ENCODE measurements at regions not wholly inside any gene's neighbourhood (a gene's known extent, or its start where the extent isn't known, plus 50 kb on each side); places are given as distances from the start of the nearest gene placed in this dataset.

DNA sequence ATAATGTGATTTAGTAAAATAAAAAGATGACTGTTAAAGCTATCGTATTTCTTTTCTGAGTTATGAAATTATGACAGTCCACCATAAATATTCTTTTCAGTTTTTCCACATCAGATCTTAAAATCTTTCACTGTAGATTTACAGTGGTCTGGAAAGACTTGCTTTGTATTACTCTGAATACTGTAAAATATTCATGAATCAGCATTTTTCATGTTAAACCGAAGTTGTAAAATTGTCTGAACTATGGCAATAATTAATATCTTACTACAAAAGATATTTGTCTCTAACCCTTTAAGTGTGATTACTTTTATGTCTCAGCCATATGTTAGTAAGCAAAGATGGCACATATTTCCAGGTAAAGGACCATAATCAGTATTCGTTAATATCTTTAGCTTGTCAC is 1397.2 kb upstream of the PCDH9 start:
- H3K4me3 ChIP-seq (ENCODE audit: low read length) = no peak overlapping the region
- TF ChIP-seq, protein P1, sequence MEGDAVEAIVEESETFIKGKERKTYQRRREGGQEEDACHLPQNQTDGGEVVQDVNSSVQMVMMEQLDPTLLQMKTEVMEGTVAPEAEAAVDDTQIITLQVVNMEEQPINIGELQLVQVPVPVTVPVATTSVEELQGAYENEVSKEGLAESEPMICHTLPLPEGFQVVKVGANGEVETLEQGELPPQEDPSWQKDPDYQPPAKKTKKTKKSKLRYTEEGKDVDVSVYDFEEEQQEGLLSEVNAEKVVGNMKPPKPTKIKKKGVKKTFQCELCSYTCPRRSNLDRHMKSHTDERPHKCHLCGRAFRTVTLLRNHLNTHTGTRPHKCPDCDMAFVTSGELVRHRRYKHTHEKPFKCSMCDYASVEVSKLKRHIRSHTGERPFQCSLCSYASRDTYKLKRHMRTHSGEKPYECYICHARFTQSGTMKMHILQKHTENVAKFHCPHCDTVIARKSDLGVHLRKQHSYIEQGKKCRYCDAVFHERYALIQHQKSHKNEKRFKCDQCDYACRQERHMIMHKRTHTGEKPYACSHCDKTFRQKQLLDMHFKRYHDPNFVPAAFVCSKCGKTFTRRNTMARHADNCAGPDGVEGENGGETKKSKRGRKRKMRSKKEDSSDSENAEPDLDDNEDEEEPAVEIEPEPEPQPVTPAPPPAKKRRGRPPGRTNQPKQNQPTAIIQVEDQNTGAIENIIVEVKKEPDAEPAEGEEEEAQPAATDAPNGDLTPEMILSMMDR (IDR thresholded peaks at IDR 0.05; ENCODE audit: insufficient read depth, low read depth, low read length, missing control alignments) = no peak
- DNase-seq (ENCODE audit: low read depth) = no peak

DNA sequence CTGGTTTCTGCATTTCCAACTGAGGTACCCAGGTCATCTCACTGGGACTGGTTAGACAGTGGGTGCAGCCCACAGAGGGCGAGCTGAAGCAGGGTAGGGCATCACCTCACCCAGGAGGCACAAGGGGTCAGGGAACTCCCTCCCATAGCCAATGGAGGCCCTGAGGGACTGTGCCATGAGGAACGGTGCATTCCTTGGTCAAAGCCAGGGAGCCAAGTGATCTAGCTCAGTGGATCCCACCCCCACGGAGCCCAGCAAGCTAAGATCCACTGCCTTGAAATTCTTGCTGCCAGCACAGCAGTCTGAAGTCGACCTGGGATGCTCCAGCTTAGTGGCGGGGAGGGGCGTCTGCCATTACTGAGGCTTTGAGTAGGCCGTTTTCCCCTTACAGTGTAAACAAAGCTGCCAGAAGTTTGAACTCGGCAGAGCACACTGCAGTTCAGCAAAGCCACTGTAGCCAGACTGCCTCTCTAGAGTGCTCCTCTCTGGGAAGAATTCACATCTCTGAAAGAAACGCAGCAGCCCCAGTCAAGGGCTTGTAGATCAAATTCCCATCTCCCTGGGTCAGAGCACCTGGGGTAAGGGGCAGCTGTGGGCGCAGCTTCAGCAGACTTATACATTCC is 1386.6 kb upstream of the PCDH9 start:
- no peak for DNase-seq (ENCODE audit: low read depth)
- TF ChIP-seq, protein P1 (IDR thresholded peaks at IDR 0.05; ENCODE audit: insufficient read depth, low read depth, low read length, missing control alignments) = no peak
- H3K4me3 ChIP-seq (ENCODE audit: low read length) = no peak overlapping the region

DNA sequence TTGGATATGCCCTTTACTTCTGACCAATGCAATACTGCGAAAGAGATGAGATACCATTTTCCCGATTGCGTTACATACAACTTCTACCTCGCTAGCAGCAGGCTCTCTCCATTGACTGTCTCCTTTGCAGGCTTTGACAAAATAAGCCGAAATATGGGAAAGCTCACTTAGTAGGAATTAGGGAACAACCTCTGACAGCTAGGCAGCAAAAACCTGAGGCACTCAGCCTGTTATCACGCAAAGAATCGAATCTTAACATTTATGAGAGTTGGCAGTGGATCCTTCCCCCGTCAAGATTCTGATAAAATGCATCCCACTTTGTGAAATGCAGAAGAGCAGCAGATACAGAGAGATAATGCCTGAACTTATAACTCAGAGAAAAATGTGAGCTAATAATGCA is 1379.5 kb upstream of the PCDH9 start:
- TF ChIP-seq, protein P1 (IDR thresholded peaks at IDR 0.05; ENCODE audit: insufficient read depth, low read depth, low read length, missing control alignments) = no peak
- H3K4me3 ChIP-seq (ENCODE audit: low read length) = no peak overlapping the region
- DNase-seq (ENCODE audit: low read depth) = no peak

DNA sequence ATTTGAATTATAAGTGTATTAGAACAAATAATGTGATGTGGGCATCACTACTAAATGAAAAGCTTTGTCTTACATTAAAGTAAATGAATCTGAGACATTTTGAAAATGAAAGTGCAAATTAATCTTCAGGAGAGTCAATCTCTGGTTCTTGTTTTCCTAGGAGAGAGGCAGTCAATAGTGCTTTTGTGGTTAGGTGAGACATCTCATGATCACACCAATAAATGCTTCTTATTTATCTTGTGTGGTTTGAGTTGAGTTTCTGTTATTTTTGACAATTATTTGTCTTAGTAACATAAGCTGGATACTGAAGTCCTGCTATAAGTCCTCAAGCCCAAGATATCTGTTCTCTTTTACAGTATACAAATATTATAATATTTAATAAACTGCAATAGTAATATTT is 1378.0 kb upstream of the PCDH9 start:
- DNase-seq (ENCODE audit: low read depth) = no peak
- H3K4me3 ChIP-seq (ENCODE audit: low read length) = no peak overlapping the region
- TF ChIP-seq, protein P1 (IDR thresholded peaks at IDR 0.05; ENCODE audit: insufficient read depth, low read depth, low read length, missing control alignments) = no peak

DNA sequence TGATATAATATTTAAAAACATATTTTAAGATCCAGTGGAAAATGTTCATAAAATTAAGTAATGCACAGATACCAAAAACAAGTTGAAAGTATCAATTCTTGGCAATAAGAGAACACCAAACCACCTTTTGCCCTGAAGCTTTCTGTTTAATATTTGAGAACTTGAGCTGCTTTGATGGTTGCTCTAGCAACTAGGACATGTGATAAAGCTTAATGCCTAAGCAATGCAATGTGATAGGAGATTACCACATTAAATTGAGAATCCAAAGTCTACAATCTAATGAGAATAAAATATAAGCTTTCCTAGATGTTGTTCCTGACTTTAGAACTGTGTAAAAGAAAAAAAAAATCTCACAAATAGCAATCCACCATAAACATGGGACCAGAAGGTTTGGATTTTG is 1367.5 kb upstream of the PCDH9 start:
- TF ChIP-seq, protein P1 (IDR thresholded peaks at IDR 0.05; ENCODE audit: insufficient read depth, low read depth, low read length, missing control alignments) = no peak
- H3K4me3 ChIP-seq (ENCODE audit: low read length) = no peak overlapping the region
- no peak for DNase-seq (ENCODE audit: low read depth)

DNA sequence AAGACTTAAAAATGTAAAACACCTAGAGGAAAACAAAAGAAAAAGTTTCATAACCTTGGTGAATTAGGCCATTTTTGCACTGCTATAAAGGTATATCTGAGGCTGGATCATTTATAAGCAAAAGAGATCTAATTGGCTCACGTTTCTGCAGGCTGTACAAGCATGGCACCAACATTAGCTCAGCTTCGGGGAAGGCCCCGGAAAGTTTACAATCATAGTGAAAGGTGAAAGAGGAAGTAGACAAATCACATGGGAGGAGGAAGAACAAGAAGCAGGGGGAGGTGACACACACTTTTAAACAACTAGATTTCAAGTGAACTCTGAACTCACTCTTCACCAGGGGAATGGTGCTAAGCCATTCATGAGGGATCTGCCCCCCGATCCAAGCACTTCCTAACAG is 1358.5 kb upstream of the PCDH9 start:
- no peak overlapping the region for H3K4me3 ChIP-seq (ENCODE audit: low read length)
- DNase-seq (ENCODE audit: low read depth) = no peak
- TF ChIP-seq, protein P1 (IDR thresholded peaks at IDR 0.05; ENCODE audit: insufficient read depth, low read depth, low read length, missing control alignments) = no peak

DNA sequence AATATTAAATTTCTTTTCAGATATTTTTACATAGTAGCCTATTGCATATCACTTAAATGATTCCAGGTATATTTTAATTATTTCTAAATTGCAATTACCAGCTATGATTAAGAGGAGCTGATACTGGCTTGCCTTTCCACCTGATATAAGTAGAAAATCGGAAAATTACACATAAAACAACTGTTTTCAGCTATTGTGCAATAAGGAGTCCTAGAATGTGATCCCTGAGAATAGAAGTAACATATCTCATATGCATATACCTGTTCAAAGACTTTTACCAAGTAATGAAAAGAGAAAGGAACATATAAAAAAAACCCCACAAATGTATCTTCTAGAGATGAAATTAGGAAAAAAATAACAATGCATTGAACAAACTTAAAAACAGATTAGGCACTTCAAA is 1354.6 kb upstream of the PCDH9 start:
- no peak for DNase-seq (ENCODE audit: low read depth)
- no peak overlapping the region for H3K4me3 ChIP-seq (ENCODE audit: low read length)
- TF ChIP-seq, protein P1 (IDR thresholded peaks at IDR 0.05; ENCODE audit: insufficient read depth, low read depth, low read length, missing control alignments) = no peak

All from epithelial cell of esophagus (primary cell).